Fibroblast of pulmonary artery (primary cell): ENCODE measurements at regions not wholly inside any gene's neighbourhood (a gene's known extent, or its start where the extent isn't known, plus 50 kb on each side); places are given as distances from the start of the nearest gene placed in this dataset.

Source experiments
- DNase-seq: peaks from one replicate; pipeline ENCODE4 v3.0.0-alpha.2; 2010; ENCODE audit warnings: low read depth
- H3K4me3 ChIP-seq: replicated peaks from 2 replicates; pipeline ENCODE4 v1.5.1; 2011; ENCODE audit warnings: low read depth, mild to moderate bottlenecking, control low read depth, low read length, moderate library complexity
- TF ChIP-seq, protein P1 (sequence below): IDR thresholded peaks from 2 replicates; pipeline ENCODE4 v1.5.1; 2011; ENCODE audit warnings: mild to moderate bottlenecking, control low read depth, low read length, inconsistent platforms; ENCODE audit errors: missing control alignments

DNA sequence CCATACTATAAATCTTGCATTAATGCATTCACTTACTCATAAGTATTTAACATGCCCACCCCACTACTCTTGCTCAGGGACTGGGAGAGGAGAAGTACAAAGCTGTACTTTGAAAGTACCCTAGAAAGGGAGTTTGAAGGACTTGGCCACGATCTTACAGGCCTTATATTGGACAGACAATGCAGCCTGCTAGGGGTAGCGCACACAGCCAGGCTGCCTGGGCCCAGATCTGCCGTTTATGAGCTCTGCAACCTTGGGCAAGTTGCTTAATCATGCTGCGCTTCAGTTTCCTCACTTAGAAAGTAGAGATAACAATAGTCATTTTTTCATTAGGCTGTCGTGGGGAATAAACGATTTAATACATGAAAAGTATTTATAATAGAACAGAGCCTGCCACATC lies 110.1 kb downstream of the CDC7 start:
- TF ChIP-seq, protein P1, sequence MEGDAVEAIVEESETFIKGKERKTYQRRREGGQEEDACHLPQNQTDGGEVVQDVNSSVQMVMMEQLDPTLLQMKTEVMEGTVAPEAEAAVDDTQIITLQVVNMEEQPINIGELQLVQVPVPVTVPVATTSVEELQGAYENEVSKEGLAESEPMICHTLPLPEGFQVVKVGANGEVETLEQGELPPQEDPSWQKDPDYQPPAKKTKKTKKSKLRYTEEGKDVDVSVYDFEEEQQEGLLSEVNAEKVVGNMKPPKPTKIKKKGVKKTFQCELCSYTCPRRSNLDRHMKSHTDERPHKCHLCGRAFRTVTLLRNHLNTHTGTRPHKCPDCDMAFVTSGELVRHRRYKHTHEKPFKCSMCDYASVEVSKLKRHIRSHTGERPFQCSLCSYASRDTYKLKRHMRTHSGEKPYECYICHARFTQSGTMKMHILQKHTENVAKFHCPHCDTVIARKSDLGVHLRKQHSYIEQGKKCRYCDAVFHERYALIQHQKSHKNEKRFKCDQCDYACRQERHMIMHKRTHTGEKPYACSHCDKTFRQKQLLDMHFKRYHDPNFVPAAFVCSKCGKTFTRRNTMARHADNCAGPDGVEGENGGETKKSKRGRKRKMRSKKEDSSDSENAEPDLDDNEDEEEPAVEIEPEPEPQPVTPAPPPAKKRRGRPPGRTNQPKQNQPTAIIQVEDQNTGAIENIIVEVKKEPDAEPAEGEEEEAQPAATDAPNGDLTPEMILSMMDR, result no peak
- H3K4me3 ChIP-seq, result no peak overlapping the region
- DNase-seq, result no peak

DNA sequence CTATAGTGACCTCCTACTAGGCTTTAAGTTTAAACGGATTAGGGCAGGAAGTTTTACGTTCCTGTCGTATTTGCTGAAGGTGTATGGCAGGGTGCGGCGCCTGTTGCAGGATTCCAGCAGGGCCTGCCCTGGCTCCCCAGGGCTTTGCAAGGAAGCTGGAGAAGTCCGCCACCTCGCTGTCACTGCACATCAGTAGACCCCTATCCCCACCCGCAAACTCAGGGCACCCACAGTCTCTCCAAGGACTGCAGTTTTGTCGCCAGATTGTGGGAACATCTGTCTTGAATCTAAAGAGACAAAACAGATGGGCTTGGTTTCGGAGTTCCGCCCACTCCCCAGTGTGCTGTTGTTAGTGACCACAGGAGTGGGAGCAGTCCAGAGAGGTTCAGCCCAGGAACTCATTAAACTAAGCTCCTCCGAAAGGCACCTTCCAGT lies 110.8 kb downstream of the CDC7 start:
- no peak for DNase-seq
- TF ChIP-seq, protein P1, result no peak
- H3K4me3 ChIP-seq, result no peak overlapping the region

DNA sequence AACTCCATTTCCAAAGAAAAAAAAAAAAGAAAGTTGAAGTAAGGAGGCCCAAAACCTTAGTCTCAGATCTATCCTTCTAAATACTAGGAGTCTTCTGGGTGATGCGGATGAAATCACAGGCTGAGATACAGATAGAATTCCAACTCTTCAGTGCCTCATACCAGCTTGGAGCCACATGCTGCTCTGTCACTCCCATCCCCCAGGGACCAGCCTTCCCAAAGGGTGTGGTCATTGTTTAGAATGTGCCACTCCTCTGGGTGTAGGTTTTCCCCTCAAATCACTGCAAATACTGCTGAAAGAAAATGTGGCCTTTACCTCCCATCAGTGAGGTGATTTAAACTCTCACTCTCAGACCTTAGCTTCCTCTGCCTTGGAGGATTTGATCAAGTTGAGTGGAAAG lies 112.9 kb downstream of the CDC7 start:
- TF ChIP-seq, protein P1, result no peak
- DNase-seq, result no peak
- H3K4me3 ChIP-seq, result no peak overlapping the region

DNA sequence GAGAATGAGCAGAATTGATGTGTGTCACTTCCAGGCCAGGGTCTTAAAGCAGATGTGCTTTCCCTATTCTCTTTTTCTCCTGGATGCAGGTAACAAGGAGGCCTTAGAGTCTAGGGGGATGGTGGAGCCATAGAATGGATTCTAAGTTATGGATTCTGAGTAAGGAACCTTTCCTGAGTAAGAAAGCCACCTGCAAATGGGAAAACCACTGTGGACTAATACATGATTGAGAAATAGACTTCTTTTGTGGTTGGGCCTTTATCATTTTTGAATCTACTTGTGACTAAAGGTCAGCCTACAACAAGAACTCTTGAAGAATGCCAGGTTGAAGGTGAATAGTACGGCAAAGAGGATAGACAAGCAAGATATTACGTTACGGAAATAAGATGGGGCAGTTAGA lies 116.1 kb downstream of the CDC7 start:
- TF ChIP-seq, protein P1, result no peak
- no peak for DNase-seq
- no peak overlapping the region for H3K4me3 ChIP-seq

DNA sequence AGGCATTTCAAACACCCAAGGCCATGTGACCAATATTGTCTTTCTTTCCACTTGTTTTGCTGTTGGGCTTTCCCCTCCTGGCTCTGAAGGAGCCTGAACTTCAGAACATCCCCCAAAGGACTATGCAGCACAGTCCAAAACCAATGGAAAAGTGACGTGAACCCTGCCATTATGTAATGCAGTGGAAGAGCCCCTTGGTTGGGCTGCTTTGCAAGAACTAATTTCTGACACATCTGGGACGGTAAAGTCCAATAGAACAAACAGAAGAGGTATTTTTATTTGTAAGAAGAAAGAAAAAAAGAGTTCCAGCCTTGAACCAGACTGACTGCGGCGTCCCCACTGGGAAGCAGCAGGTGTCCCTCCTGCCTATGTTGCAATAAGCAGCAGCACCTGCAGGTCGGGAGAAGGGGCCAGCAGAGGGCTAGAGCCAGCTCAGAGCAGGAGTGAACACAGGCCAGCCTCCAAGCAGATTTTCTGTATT lies 116.7 kb downstream of the CDC7 start:
- DNase-seq, result no peak

DNA sequence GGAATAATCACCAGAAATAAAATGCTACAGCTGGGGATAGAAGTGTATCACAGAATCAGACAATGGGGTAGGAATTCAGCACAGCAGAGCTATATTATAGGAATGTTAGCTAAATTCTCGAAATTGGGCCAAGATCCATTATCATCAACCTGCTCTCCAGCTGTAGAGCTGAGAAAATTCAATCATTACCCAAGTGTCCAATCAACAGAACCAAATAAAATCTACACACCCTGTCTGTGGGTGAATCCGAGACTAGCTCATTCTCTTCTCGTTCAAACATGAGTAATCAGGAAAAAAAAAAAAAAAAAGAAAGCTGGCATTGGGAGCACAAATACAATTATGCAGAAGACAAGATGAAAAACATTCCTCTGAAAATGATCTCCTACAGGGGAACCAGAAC lies 119.2 kb downstream of the CDC7 start:
- H3K4me3 ChIP-seq, result no peak overlapping the region
- TF ChIP-seq, protein P1, result no peak
- DNase-seq, result no peak

More for the DNA sequence above, 116.7 kb downstream of the CDC7 start:
- H3K4me3 ChIP-seq, result no peak overlapping the region
- TF ChIP-seq, protein P1, result no peak

DNA sequence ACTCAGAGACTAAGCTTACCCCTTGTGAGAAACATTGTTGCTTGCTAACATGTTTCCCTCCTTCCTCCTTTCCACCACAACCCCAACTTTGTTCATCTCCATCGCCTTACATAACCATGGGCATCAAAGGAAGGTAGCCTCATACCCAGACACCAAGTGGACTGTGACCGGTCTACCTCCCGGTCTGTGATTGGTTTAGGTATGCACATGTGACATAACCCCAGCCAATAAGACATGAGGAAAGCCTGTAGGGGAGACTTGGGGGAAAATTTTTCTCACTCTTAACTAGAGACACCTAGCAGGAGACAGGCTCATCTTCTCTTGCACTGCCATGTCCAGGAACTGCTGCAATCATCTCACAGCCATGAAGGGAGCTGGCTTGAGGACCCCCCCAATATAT lies 120.7 kb downstream of the CDC7 start:
- no peak overlapping the region for H3K4me3 ChIP-seq
- no peak for DNase-seq
- TF ChIP-seq, protein P1, result no peak
